K562 (cell line): ENCODE measurements at regions not wholly inside any gene's neighbourhood (a gene's known extent, or its start where the extent isn't known, plus 50 kb on each side); places are given as distances from the start of the nearest gene placed in this dataset.

ENCODE experiments used
- ATAC-seq: fragments of 200-7000 bp; cut with Tn5 transposase; 3 replicates; pipeline ENCODE4 v1.9.1; 2020; ENCODE audit warnings: moderate library complexity
- BruUV-seq: library from RNA; stranded (reverse); fragments of 400-500 nt; replicated peaks from 2 replicates; lab custom pipeline; 2021; lab: Mats Ljungman, UMichigan
- CTCF ChIA-PET: fragments of 300-600 bp; formaldehyde crosslinking; extraction: SDS; loops from one replicate; lab custom pipeline; 2021; ENCODE audit warnings: low intra/inter-chr PET ratio; lab: Yijun Ruan, JAX
- POLR2A ChIA-PET: fragments of 300-600, 350-650 bp; sonication (Branson Sonifier 250); formaldehyde crosslinking; extraction: SDS; loops from one replicate; lab custom pipeline; 2021; ENCODE audit warnings: antibody characterized with exemption, inconsistent platforms; lab: Yijun Ruan, JAX
- DNase-seq, 4 experiments: peaks; one replicate each; pipeline versions ENCODE4 v3.0.0 to v3.0.0-alpha.2; 2011 to 2018; ENCODE audit warnings: low spot score in 3 of 4, mixed read lengths in 3 of 4; ENCODE audit errors: extremely low read depth in 1 of 4
- FAIRE-seq: peaks from 2 replicates; lab custom pipeline; 2011; peaks lifted over from hg19 to GRCh38; lab: Jason Lieb, UNC
- H2AFZ ChIP-seq: 2 replicates; pipeline ENCODE4 v1.6.0; 2011; ENCODE audit warnings: low read depth, low read length, control low read depth, inconsistent platforms
- H3K27ac ChIP-seq: fragments of 200-600 bp; 3 replicates; pipeline ENCODE4 v1.8.0; 2011; ENCODE audit warnings: low read depth, mild to moderate bottlenecking, control low read depth, inconsistent platforms, low read length, moderate library complexity, mixed read lengths; ENCODE audit errors: extremely low read depth
- H3K27me3 ChIP-seq, 2 experiments: fragments of 300-600 bp in 1 of 2; 2 replicates in 1 of 2; 3 replicates in 1 of 2; pipeline versions ENCODE4 v1.6.0 to v1.8.0; 2011; ENCODE audit warnings: inconsistent platforms in 2 of 2, low read length in 2 of 2, mild to moderate bottlenecking in 1 of 2, mixed read lengths in 1 of 2, moderate library complexity in 1 of 2; ENCODE audit not compliant: control insufficient read depth in 2 of 2, insufficient read depth in 2 of 2
- H3K36me3 ChIP-seq: fragments of 300-600 bp; 3 replicates; pipeline ENCODE4 v1.8.0; 2011; ENCODE audit warnings: mild to moderate bottlenecking, low read length, inconsistent platforms; ENCODE audit not compliant: control insufficient read depth, insufficient read depth
- H3K4me1 ChIP-seq, 2 experiments: fragments of 200-600 bp in 1 of 2; replicated peaks in 1 of 2; 2 replicates in 1 of 2; 3 replicates in 1 of 2; pipeline versions ENCODE4 v1.5.1 to v1.8.0; 2011; ENCODE audit warnings: inconsistent platforms in 2 of 2, low read length in 2 of 2, mild to moderate bottlenecking in 1 of 2, mixed read lengths in 1 of 2, moderate library complexity in 1 of 2; ENCODE audit not compliant: control insufficient read depth in 2 of 2, insufficient read depth in 2 of 2
- H3K4me2 ChIP-seq: 2 replicates; pipeline ENCODE4 v1.6.1; 2011; ENCODE audit warnings: low read length, control low read depth, inconsistent platforms, mixed read lengths; ENCODE audit not compliant: insufficient read depth
- H3K4me3 ChIP-seq: fragments of 200-600 bp; sonication (generic), shearing (Covaris generic); 2 replicates; pipeline ENCODE4 v1.5.1; 2016; ENCODE audit warnings: control low read depth, inconsistent platforms
- H3K79me2 ChIP-seq: fragments of 200-600 bp; 3 replicates; pipeline ENCODE4 v1.8.0; 2011; ENCODE audit warnings: low read length, inconsistent platforms; ENCODE audit not compliant: control insufficient read depth, insufficient read depth
- H3K9ac ChIP-seq, 2 experiments: 2 replicates each; pipeline versions ENCODE4 v1.6.0 to v1.6.1; 2011; ENCODE audit warnings: low read depth in 2 of 2, low read length in 2 of 2, control low read depth in 1 of 2, inconsistent platforms in 1 of 2, mild to moderate bottlenecking in 1 of 2, mixed read lengths in 1 of 2; ENCODE audit not compliant: insufficient read depth in 1 of 2
- H3K9me1 ChIP-seq: one replicate; pipeline ENCODE4 v1.6.0; 2011; ENCODE audit warnings: inconsistent platforms, mild to moderate bottlenecking, low read length, moderate library complexity; ENCODE audit not compliant: control insufficient read depth, insufficient read depth
- H3K9me3 ChIP-seq: replicated peaks from 2 replicates; pipeline ENCODE4 v1.5.1; 2011; ENCODE audit warnings: low read depth, low read length, inconsistent platforms; ENCODE audit not compliant: control insufficient read depth, insufficient read depth
- H4K20me1 ChIP-seq: replicated peaks from 2 replicates; pipeline ENCODE4 v1.6.1; 2011; ENCODE audit warnings: low read length, inconsistent platforms, mixed read lengths; ENCODE audit not compliant: control insufficient read depth, insufficient read depth
- ELF1 ChIP-seq: fragments of 200-800 bp; sonication (Bioruptor generic); IDR thresholded peaks from 2 replicates; pipeline ENCODE4 v1.6.1; 2016; ENCODE audit warnings: missing genetic modification characterization, missing compliant biosample characterization
- FUS ChIP-seq: fragments of 200-400 bp; formaldehyde crosslinking; optimal IDR thresholded peaks from 2 replicates; pipeline ENCODE3; 2017; ENCODE audit warnings: low read depth, low read length
- GTF2E2 ChIP-seq: fragments of 200-800 bp; sonication (Bioruptor generic); IDR thresholded peaks from 2 replicates; pipeline ENCODE4 v1.6.1; 2016; ENCODE audit warnings: missing genetic modification characterization, missing compliant biosample characterization
- GTF2F1 ChIP-seq: IDR thresholded peaks from 2 replicates; pipeline ENCODE4 v1.6.1; 2011; ENCODE audit warnings: low read depth, low read length, improper control_type of control experiment
- KDM4B ChIP-seq, 2 experiments: fragments of 450-650 bp in 1 of 2; sonication (generic) in 1 of 2; IDR thresholded peaks; 2 replicates each; pipeline ENCODE4 v1.6.1; 2016 to 2017; ENCODE audit warnings: borderline replicate concordance in 2 of 2, antibody characterized with exemption in 1 of 2, low read depth in 1 of 2, mild to moderate bottlenecking in 1 of 2
- RBM25 ChIP-seq: fragments of 200-400 bp; formaldehyde crosslinking; IDR thresholded peaks from 2 replicates; pipeline ENCODE4 v1.6.1; 2018; ENCODE audit warnings: low read length, low read depth, moderate library complexity; ENCODE audit not compliant: severe bottlenecking
- ZBTB33 ChIP-seq: sonication (generic); formaldehyde crosslinking; IDR thresholded peaks from 2 replicates; pipeline ENCODE4 v1.8.1; 2023; ENCODE audit warnings: mild to moderate bottlenecking, missing genetic modification reagents
- ZNF140 ChIP-seq: fragments of 250-450 bp; sonication (Bioruptor Pico); IDR thresholded peaks from 2 replicates; pipeline ENCODE4 v1.8.0; 2021; ENCODE audit warnings: moderate library complexity, mild to moderate bottlenecking, inconsistent platforms
- ZNF764 ChIP-seq: fragments of 250-450 bp; sonication (Bioruptor Pico); IDR thresholded peaks from 2 replicates; pipeline ENCODE4 v1.4.0; 2020; ENCODE audit warnings: low read depth, mild to moderate bottlenecking, moderate library complexity
- WGBS: fragments of 100-300 bp; shearing (Covaris generic); methylation state at CpG from one replicate; pipeline ENCODE4 v1.1.6; 2016; ENCODE audit warnings: low coverage, mixed read lengths; ENCODE audit not compliant: insufficient coverage; ENCODE audit errors: missing lambda C conversion rate; 5-methylcytosine and 5-hydroxymethylcytosine counted together
- in situ Hi-C: fragments of 300-500 bp; cut with MboI; formaldehyde crosslinking; loops from 4 replicates; pipeline ENCODE4 v1.15.0; 2018; ENCODE audit warnings: inconsistent platforms, mixed read lengths
- intact Hi-C: fragments of 100-400 bp; cut with micrococcal nuclease; formaldehyde crosslinking; loops from 2 replicates; pipeline ENCODE4 v1.14.2; 2022
- TF ChIP-seq, protein P1 (sequence below): fragments of 450-650 bp; IDR thresholded peaks from 2 replicates; pipeline ENCODE4 v1.6.1; 2016; ENCODE audit warnings: mild to moderate bottlenecking

DNA sequence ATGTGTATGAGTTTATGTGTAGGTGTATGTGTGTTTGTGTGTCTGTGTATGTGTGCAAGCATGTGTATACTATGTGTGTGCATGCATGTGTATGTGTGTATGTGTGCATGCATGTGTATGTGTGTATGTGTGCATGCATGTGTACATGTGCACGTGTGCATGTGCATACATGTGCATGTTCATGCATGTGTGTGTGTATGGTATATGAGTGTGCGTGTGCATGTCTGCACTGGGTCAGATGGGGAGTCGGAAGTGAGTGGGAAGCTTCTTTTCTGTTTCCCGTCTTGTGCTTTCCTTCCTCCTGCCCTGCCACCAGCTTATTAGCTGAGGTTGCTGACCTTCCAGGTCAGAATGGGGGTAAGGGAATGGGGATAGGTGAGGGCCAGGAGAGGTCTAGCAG is 174.7 kb downstream of the MAP2K4 start:
- WGBS: 0% methylated on average over 3 of the region's 4 CpGs
- FAIRE-seq (no peak), DNase-seq (no peak), ATAC-seq (no peak)
- H3K9ac ChIP-seq: no peak overlapping the region
- no peaks in the 10 kb centered on the region for H3K36me3 ChIP-seq
- no peaks in the 10 kb centered on the region for H3K9me3 ChIP-seq
- no peak overlapping the region for H3K4me3 ChIP-seq
- H3K27me3 ChIP-seq: no peaks in the 10 kb centered on the region; a peak in 1 of 5 replicates
- H3K27ac ChIP-seq: no peak overlapping the region
- ChIA-PET CTCF (no interaction called here), POLR2A (no interaction called here)
- no peaks in the 10 kb centered on the region for H3K9me1 ChIP-seq
- intact Hi-C loops: no loop called here
- no peak overlapping the region for H2AFZ ChIP-seq
- H3K79me2 ChIP-seq: no peaks in the 10 kb centered on the region
- in situ Hi-C loops: no loop called here
- TF ChIP-seq FUS (no peak), ZBTB33 (no peak)
- no peak overlapping the region for H3K4me2 ChIP-seq
- no peaks in the 10 kb centered on the region for H4K20me1 ChIP-seq
- no TSS peak for BruUV-seq
- no peaks in the 10 kb centered on the region for H3K4me1 ChIP-seq

- in situ Hi-C loops: no loop called here
- no TSS peak for BruUV-seq
- no peak for FAIRE-seq
- TF ChIP-seq, protein P1, sequence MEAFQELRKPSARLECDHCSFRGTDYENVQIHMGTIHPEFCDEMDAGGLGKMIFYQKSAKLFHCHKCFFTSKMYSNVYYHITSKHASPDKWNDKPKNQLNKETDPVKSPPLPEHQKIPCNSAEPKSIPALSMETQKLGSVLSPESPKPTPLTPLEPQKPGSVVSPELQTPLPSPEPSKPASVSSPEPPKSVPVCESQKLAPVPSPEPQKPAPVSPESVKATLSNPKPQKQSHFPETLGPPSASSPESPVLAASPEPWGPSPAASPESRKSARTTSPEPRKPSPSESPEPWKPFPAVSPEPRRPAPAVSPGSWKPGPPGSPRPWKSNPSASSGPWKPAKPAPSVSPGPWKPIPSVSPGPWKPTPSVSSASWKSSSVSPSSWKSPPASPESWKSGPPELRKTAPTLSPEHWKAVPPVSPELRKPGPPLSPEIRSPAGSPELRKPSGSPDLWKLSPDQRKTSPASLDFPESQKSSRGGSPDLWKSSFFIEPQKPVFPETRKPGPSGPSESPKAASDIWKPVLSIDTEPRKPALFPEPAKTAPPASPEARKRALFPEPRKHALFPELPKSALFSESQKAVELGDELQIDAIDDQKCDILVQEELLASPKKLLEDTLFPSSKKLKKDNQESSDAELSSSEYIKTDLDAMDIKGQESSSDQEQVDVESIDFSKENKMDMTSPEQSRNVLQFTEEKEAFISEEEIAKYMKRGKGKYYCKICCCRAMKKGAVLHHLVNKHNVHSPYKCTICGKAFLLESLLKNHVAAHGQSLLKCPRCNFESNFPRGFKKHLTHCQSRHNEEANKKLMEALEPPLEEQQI: no peak
- no peak for TF ChIP-seq ZNF764
- no peak for TF ChIP-seq RBM25
- TF ChIP-seq ELF1: no peak
- no peak for TF ChIP-seq ZNF140 (CRISPR knock-in tag)
- TF ChIP-seq KDM4B (IDR thresholded peaks at IDR 0.05; ENCODE audit: borderline replicate concordance in 2 of 2, low read depth in 1 of 2): no peak
- TF ChIP-seq GTF2E2 (tag): no peak
- no peak for TF ChIP-seq GTF2F1
These were observed 180.7 kb downstream of the MAP2K4 start for GRCh38 chr17:12201294-12201880.

More at GRCh38 chr17:12201294-12201880, 180.7 kb downstream of the MAP2K4 start:
- Histone ChIP-seq H3K9me1 (no peaks in the 10 kb centered on the region), H3K79me2 (no peaks in the 10 kb centered on the region), H4K20me1 (no peaks in the 10 kb centered on the region), H3K4me1 (no peaks in the 10 kb centered on the region), H2AFZ (no peak overlapping the region), H3K9me3 (no peaks in the 10 kb centered on the region), H3K27ac (no peak overlapping the region), H3K9ac (no peak overlapping the region), H3K36me3 (no peaks in the 10 kb centered on the region), H3K27me3 (no peaks in the 10 kb centered on the region; a peak in 1 of 5 replicates), H3K4me3 (no peak overlapping the region), H3K4me2 (no peak overlapping the region)
- POLR2A ChIA-PET: interaction anchor here (1.6 kb wide), 1 partner anchor 9 kb away, joined by 7 read pairs; no protein-coding TSS in a partner anchor
- 0% methylated on average over 4 of the region's 4 CpGs for WGBS
- intact Hi-C loops: no loop called here
- DNase-seq (no peak), ATAC-seq (no peak)
- CTCF ChIA-PET: no interaction called here
